HG03139 (cell line): ENCODE measurements at regions not wholly inside any gene's neighbourhood (a gene's known extent, or its start where the extent isn't known, plus 50 kb on each side); places are given as distances from the start of the nearest gene placed in this dataset.

Experiments
- ATAC-seq: cut with Tn5 transposase; IDR thresholded peaks from one replicate; pipeline ENCODE4 v1.9.1; 2021; ENCODE audit not compliant: unreplicated experiment

DNA sequence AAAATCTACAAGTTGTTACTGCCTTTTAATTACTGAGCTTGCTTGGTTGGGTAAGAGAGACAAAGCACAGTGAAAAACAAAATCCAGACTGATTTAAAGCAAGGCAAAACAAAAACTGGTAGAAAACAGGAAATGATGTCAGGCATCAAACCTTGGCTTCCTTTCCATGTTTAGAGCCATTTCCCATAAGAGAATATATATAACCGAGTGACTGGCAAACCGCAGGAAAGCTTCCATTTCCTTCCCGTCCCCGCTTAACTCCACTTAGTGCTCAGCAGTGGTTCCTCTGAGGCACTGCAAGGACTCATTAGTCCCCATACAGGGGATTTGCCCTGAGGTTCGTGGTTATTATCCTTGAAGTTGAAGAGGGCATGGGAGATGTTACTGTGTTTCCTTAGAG lies 446.3 kb downstream of the LPIN1 start:
- ATAC-seq = no peak

DNA sequence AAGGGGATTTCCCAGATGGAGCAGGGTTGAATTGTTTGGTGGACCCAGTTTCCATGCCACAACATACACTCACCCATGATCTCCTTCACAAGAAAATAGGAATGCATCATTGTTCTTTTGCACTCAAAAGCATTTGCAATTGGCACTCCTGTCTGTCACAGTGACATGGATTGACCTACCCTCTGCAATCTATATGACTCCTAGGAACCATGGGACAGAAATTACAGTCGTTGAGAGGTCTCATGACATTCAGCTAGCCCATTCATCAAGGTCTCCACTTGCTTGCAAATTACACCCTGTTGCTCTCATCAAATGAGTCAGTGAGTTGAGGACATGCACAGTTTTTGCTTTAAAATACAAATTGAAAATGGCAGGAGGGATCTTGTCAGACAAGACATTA lies 448.5 kb downstream of the LPIN1 start:
- no peak for ATAC-seq

DNA sequence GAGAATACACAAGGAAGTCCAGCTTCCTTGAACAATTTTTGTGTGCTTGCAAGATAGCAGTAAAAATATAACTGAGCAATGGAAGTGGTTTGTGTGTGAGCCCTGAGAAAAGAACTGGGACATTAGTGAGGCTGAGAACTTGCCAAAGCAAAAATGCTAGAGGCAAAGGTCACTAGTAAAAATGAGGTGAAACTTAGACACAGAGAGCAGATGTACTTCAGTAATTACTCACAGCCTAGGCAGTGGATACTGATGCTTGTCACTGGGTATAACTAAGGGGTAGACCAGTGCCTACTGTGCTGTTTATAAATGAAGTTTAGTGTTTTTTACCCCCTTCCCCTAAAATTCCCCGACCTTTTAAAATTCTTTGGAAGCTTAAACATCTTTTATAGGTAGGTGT lies 450.1 kb downstream of the LPIN1 start:
- no peak for ATAC-seq

DNA sequence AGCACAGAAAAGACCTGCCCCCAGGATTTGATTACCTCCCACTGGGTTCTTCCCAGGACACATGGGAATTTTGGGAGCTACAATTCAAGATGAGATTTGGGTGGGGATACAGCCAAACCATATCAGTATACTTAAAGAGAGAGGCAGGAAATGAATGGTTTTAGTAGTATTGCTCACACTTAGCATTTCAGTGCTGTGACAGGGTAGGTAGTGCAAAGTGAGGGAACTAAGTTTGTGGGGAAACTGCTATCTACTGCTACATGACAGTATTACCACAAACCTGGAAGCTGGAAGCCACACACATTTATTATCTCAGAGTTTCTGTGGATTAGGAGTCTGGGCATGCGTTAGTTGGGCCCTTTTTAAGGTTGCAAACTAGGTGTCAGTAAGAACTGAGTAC lies 450.7 kb downstream of the LPIN1 start:
- ATAC-seq = no peak

DNA sequence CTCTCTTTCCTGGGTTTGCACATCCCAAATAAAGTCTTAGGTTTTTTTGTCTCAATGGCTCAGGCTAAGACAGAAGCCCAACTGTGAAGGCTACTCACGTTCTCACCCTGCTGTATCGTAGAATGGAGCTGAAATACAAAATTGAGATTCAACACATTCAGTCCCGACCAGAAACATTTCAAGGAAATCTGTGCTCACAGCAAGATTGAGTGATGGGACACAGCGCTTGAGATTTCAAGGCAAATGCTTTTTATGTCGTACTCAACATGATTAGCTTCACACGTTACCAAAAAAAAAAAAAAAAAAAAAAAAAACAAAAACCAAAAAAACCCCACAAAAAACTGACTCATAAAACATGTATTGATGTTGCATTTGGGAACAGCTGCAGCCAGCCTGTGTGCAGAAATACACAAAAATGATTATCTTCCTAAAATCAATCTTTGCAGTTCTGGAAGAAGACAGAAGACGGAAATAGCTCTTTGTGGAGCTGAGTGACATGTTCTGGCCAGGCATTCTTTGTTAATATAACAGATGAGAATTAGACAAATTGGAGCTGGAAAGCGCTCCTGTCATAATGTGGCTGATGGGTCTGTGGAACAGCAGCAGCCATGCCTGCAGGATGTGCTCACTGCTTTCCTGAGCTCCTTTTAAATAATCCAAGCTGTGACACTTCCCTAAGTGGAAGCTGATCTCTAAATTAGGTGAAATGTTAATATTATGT lies 453.2 kb downstream of the LPIN1 start:
- ATAC-seq = no peak

DNA sequence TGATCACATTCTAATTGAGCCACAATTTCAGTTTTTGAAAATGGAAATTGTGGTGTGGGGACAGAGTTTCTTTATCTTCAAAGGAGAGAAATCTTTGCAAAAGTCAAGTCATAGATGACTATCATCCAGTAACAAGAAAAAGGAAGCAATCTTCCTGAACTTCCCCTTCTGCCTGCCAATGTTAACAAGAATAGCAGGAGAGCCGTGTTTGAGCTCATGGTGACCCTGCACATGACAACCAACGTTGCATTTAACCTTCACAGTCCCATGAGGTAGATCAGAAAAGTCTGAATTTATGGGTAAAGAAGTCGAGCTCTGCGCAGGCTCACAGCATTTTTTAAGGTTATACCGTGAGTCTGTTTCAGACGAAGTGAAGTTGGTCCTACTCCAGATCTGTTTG lies 454.9 kb downstream of the LPIN1 start:
- ATAC-seq = no peak

DNA sequence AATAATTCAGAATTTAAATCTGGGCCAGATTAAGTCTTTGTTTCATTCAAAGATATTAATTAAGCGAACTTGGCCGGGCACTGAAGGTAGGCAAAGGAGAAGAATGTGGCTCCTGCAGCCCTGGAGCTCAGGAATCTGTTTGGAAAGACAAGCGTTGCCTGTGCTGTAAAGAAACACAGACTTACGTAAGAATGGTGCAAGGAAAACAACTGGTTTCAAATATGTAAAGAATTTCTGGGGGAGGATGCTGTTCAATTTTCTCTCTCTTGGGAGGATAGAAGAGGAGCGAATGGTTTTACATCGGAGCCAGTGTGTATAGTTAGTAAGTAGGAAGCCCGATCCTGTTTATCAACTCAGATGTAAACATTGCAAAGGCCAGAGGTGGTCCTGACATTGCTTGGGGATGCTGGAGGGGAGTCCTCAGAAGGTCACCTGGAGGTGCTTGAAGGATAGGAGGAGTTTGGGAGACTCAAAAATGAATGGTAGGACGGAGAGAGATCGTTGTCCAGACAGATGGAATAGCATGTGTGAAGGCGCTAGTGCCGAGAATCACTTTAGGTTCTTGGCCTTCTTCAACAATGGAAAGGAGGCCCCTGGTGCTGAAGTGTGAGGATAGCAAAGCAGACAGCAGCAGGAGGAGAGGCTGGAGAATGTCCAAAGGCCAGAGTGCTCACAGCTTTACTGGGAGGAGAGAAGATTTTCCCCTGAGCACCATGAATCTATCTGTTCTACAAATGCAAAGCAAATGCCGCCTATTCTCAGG lies 456.1 kb downstream of the LPIN1 start:
- no peak for ATAC-seq

DNA sequence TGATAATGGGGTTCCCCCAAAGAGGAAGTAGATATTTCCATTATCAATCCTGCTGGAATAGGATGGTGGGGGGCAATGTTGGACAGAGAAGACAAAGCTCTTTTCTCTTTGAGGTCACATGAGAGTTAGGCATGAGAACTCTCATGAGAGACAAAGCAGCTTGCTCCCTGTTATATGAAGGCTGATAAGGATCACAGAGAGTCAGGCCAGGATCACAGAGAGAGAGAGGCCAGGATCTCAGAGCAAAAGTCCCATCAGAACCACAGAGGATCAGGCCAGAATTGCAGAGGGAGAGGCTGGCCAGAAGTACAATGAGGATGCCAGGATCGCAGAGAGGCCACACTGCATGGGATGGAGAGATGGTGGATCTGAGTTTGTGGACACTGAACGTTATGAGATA lies 457.1 kb downstream of the LPIN1 start:
- no peak for ATAC-seq

DNA sequence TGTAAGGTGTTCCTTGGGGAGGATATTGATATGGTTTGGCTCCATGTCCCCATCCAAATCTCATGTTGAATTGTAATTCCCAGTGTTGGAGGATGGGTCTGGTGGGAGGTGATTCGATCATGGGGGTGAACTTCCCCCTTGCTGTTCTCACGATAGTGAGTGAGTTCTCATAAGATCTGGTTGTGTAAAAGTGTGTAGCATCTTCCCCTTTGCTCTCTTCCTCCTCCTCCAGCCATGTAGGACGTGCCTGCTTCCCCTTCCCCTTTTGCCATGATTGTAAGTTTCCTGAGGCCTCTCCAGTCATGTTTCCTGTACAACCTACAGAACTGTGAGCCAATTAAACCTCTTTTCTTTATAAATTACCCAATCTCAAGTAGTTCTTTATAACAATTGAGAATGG lies 458.7 kb downstream of the LPIN1 start:
- no peak for ATAC-seq

DNA sequence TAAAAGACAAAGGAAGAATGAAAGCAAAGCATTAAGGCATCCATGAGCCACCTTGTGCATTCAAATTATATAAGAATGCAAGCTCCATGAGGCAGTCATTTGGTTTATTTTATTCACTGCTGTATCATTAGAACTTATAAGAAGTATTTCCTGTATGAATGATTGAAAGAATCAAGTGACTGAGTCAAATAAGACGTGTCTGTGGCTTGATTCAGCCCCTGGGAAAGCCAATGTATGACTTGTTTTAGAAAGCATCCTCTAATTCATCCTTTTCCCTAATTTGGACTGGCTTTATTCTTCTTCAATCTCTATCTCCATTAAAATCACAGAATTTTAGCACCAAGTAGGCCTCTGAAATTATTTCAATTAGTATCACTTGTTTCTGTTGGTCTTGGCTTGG lies 461.1 kb downstream of the LPIN1 start:
- ATAC-seq = no peak

DNA sequence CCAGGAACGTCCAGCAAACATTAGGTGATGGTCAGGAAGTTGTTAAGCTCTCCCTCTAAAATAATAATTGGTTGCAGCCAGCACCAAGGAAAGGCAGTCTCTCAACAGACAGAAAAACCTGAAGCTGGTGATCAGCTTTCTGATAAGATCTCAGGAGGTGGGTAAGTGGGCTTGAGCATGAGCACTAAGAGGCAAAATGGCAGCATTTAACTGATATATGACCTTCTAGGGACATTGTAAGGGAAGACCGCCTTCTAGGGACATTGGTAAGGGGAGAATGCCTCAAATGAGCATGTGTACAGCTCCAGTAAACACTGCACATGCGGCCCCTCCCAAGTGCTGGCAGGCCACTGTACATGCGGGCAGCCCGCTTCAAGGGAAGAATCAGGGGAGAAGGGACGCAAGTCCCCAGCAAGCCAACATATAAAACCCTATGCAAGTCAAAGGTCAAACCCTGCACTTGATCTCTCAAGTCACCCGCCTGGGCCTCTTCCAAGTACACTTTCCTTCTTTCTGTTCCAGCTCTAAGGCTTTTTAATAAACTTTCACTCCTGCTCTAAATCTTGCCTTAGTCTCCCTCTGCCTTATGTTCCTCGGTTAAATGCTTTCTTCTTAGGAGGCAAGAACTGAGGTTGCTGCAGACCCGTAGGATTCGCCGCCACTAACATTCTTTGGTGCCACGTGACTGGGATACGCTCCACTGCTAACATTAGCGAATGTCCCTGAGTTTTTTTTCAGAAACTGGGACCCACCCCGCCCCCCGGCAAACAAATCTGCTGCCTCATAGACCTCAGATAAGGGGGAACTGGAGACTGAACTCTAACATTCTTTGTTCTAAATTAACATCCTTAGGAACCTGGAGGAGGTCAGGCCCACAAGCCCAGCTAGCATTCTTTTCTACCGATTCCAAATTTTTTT lies 463.8 kb downstream of the LPIN1 start:
- ATAC-seq = no peak

DNA sequence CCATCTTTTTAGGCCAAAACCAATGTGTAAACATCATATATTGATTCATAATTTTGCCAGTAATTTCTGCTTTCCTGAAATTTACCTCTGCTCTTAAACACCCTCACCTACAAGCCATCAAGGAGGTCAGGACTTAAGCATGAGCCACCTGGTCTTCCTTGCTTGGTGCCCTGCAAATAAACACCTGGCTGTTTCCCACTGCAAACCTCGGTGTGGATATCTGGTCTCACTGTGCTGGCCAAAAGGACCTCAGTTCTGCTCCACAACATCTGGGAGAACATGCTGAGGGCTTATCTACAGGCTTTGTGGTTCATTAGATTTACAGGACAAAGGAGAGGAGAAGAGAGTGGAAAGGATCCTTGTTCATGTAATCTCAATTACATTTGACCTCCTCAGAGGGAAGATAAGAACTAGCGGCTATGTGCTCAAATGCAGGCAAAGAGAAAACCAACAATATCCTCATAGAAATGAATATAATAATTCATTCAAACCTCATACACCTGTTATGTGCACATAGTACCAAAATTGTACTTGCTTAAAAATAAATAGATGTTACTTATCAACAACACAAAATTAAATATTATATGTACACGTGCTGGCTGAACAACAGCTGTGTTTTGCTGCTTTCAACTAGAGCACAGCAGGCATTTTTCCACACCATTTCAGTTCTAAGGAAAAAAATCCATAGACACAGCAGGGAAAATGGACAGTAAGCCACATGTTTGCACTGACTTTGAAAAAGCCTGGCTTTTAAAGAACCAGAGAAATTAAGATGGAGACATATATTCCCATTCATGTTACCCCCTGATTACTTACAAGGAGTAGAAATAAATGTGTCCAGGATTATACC lies 465.1 kb downstream of the LPIN1 start:
- ATAC-seq = no peak

DNA sequence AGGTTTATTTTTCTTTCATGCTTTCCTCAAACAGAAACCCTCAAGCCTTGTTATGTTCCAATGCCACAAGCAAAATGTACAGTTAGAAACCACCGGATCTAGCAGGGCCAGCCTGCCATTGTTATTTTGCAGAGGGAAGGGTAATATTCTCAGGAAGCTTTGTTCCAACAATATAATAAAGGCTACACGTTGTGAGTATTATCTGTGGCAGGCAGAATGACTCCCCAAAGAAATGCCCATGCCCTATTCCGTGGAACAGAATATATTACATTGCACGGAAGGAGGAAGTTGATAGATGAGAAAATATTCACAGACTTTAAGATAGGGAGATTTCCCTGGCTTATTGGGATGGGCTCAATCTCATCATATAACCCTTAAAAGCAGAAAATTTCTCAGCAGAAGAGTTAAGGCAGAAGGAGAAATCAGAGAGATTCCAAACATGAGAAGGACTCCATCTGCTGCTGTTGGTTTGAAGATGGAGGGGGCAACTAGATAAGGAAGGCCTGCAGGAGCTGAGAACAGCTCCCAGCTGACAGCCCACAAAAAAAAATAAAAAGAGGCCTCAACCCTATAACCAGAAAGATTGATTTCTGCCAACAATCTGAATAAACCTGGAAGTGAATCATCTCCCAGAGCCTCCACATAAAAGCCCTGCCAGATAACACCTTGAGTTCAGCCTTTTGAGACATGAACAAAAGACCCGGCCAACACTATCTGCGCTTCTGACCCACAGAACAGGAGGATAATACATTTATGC lies 466.6 kb downstream of the LPIN1 start:
- no peak for ATAC-seq

DNA sequence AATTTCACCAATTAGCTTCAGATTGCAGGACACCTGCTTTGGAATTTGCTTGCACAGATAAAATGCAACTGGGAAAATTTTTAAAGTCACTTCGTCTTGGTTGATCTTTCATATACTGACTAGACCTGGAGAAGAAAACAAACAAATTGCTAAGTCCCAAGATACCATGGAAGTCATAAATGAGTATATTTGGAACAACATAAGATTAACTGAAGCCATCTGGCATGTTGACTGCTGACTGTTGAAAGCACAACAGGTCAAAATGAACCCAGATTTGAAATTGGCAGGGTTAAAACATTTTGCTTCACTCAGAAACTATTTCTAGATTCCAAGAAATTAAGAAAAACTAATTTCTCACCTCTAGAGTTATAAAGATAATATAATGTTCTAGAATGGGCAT lies 470.7 kb downstream of the LPIN1 start:
- no peak for ATAC-seq

DNA sequence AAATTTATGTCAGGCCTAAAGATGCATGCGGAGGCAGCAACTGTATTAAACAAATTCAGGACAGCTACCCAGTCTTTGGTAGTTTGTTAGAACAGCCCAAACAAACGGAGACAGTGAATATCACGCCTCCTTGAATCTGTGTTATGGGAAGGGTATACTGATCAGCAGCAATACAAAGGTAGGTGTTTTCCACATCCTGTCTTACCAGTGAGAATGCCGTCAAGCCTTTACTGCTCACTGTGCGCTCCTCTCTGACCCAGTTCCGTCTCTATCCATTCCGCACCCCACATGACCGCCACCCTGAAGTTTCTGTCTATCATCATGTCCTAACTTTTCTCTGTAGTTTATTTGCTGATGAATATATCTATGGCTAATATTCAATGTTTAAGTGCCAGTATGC lies 473.3 kb downstream of the LPIN1 start:
- no peak for ATAC-seq

DNA sequence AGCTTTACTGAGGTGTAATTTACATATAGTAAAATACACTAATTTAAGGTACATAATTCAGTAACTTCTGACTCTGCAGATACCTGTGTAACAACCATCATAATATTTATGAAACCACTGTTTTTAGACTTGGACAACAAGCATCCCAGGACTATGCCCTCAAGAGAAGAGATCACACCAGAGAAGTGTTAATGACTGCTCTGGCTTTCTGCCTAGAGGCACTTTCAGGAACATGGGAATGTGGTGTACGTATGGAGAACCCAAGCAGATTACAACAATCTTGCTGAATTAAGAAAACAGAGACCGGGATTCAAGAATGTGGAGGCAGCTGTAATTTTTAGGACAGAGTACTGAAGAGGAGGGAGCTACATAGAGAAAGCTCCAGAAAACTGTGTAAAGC lies 475.2 kb downstream of the LPIN1 start:
- ATAC-seq = no peak

DNA sequence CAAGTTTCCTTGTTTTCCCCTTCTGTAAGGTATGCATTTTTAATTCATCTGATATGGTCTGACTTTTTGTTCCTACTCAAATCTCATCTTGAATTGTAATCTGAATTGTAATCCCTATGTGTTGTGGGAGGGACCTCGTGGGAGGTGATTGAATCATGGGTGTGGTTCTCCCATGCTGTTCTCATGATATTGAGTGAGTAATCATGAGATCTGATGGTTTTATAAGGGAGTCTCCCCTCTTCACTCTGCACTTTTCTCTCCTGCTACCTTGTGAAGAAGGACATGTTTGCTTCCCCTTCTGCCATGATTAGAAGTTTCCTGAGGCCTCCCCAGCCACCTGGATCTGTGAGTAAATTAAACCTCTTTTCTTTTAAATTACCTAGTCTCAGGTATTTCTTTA lies 476.1 kb downstream of the LPIN1 start:
- ATAC-seq = no peak

DNA sequence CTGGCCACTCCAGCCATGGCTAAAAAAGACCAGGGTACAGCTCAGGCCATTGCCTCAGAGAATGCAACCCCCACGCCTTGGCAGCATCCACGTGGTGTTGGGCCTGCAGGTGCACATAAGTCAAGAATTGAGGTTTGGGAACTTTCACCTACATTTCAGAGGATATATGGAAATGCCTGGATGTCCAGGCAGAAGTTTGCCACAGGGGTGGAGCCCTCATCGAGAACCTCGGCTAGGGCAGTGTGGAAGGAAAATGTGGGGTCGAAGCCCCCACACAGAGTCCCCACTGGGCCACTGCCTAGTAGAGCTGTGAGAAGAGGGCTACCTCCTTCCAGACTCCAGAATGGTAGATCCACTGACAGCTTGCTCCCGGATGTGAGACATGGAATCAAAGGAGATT lies 477.3 kb downstream of the LPIN1 start:
- ATAC-seq = no peak

DNA sequence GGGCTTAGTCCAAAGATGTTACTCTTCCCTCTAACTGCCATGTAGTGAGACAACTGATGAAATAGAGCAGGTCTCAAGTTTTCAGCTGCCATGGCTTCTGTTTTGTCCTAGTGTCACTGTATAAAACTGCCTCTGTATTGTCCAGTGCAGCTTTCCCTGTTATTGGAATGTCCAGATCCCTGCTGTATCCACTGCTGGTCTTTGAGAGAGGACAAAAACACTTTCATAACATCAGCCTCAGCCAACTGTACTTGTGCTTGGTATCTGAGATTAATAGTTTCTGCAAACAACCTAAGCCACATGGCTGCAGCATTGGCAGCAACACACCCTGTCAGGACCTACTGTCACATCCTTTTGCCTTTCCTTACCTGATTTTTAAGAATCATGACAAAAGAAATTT lies 480.2 kb downstream of the LPIN1 start:
- ATAC-seq = no peak

DNA sequence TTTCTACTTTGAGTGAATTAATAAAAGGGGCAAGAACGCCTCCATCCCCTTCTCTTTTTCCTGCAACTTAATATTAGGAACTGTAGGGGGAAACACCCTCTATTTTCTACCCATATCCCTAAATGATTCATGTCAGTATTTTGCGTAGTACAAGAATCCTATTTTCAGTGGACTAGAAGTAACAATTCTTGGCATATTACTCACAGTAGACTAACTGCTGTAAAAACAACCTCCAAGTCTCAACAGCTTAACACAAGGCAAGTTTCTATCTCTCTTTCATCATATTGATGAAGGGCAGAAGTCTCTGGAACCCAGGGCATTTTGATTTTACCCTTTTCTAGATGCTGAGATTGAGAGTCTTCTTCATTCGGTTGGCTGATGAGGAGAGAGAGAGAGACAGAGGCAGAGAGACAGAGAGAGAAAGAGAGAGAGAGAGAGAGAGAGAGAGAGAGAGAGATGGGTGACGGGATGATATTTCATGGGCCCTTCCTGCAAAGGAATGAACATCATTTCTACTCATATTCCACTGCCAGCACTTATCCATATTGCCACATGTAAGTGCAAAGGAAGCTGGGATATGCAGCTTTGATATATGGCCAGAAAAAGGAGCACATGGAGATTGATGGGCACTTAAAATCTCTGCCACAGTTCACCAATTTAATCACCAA lies 481.6 kb downstream of the LPIN1 start:
- ATAC-seq = no peak
